NCI-H446 (cell line): ENCODE measurements at regions not wholly inside any gene's neighbourhood (a gene's known extent, or its start where the extent isn't known, plus 50 kb on each side); places are given as distances from the start of the nearest gene placed in this dataset.
"Not testable (repeated sequence)": the region's sequence is repeated elsewhere in the genome, so short reads cannot be mapped to it uniquely, and the experiment has no call there.

ENCODE experiments used
- DNase-seq, 2 experiments: peaks; one replicate each; lab custom pipeline; 2025; lab: John Stamatoyannopoulos, UW

GRCh38 chr10:121690152-121690848 lies 92.1 kb upstream of the FGFR2 start:
- DNase-seq = no peak

- DNase-seq = peak in 1 of 2 experiments; percentile 28
These were observed 89.0 kb upstream of the FGFR2 start for GRCh38 chr10:121687095-121687813.

GRCh38 chr10:121684276-121684675 lies 86.0 kb upstream of the FGFR2 start:
- no peak for DNase-seq

GRCh38 chr10:121683816-121684215 lies 85.6 kb upstream of the FGFR2 start:
- no peak for DNase-seq

- no peak for DNase-seq
These were observed 85.1 kb upstream of the FGFR2 start for GRCh38 chr10:121683366-121683765.

- no peak for DNase-seq
These were observed 83.9 kb upstream of the FGFR2 start for GRCh38 chr10:121681997-121682687.

GRCh38 chr10:121680879-121681655 lies 82.8 kb upstream of the FGFR2 start:
- DNase-seq = no peak

GRCh38 chr10:121679916-121680315 lies 81.7 kb upstream of the FGFR2 start:
- no peak for DNase-seq

- DNase-seq = no peak
These were observed 80.5 kb upstream of the FGFR2 start for GRCh38 chr10:121678631-121679174.

- no peak for DNase-seq
These were observed 79.6 kb upstream of the FGFR2 start for GRCh38 chr10:121677880-121678279.

GRCh38 chr10:121675344-121675743 lies 77.1 kb upstream of the FGFR2 start:
- DNase-seq = no peak

- no peak for DNase-seq
These were observed 76.6 kb upstream of the FGFR2 start for GRCh38 chr10:121674885-121675284.

- DNase-seq = no peak
These were observed 74.5 kb upstream of the FGFR2 start for GRCh38 chr10:121672733-121673132.

GRCh38 chr10:121669840-121670239 lies 71.6 kb upstream of the FGFR2 start:
- DNase-seq = not testable (repeated sequence)

- DNase-seq = no peak
These were observed 70.8 kb upstream of the FGFR2 start for GRCh38 chr10:121669028-121669374.

GRCh38 chr10:121668314-121669027 lies 70.2 kb upstream of the FGFR2 start:
- no peak for DNase-seq

GRCh38 chr10:121667948-121668313 lies 69.7 kb upstream of the FGFR2 start:
- no peak for DNase-seq

GRCh38 chr10:121665809-121666208 lies 67.6 kb upstream of the FGFR2 start:
- no peak for DNase-seq

GRCh38 chr10:121664671-121665070 lies 66.4 kb upstream of the FGFR2 start:
- no peak for DNase-seq

- DNase-seq = peak in 1 of 2 experiments; percentile 6
These were observed 65.0 kb upstream of the FGFR2 start for GRCh38 chr10:121662945-121663917.
